WTC11 (cell line): ENCODE measurements at regions not wholly inside any gene's neighbourhood (a gene's known extent, or its start where the extent isn't known, plus 50 kb on each side); places are given as distances from the start of the nearest gene placed in this dataset.

Experiments used
- ATAC-seq: fragments of 200-7000 bp; cut with Tn5 transposase; 2 replicates; pipeline ENCODE4 v1.10.0; 2021; ENCODE audit warnings: mild to moderate bottlenecking, moderate library complexity
- CTCF ChIA-PET: fragments of 300-600 bp; sonication (Branson Sonifier 250); formaldehyde crosslinking; loops from one replicate; lab custom pipeline; 2021; ENCODE audit warnings: antibody characterized with exemption; lab: Charles Lee
- POLR2A ChIA-PET: fragments of 350-600 bp; sonication (Branson Sonifier 250); formaldehyde crosslinking; loops from one replicate; lab custom pipeline; 2021; ENCODE audit warnings: antibody characterized with exemption; lab: Charles Lee
- DNase-seq: peaks from one replicate; pipeline ENCODE4 v3.0.0; 2021; ENCODE audit warnings: low spot score
- H3K27ac Mint-ChIP-seq: 2 replicates; pipeline ENCODE4 v1.8.0; 2021; ENCODE audit warnings: mixed read lengths
- H3K27me3 Mint-ChIP-seq: 2 replicates; pipeline ENCODE4 v1.8.0; 2021; ENCODE audit warnings: low read depth, mild to moderate bottlenecking, moderate library complexity, mixed read lengths
- H3K36me3 Mint-ChIP-seq: 2 replicates; pipeline ENCODE4 v1.8.0; 2021; ENCODE audit warnings: mixed read lengths
- H3K4me1 Mint-ChIP-seq: 2 replicates; pipeline ENCODE4 v1.8.0; 2022; ENCODE audit warnings: mixed read lengths
- H3K4me3 Mint-ChIP-seq: 2 replicates; pipeline ENCODE4 v1.8.0; 2021; ENCODE audit warnings: mild to moderate bottlenecking, moderate library complexity, mixed read lengths
- H3K9me3 Mint-ChIP-seq: 2 replicates; pipeline ENCODE4 v1.8.0; 2021; ENCODE audit warnings: mixed read lengths
- CREB1 ChIP-seq: sonication (generic); formaldehyde crosslinking; IDR thresholded peaks from 2 replicates; pipeline ENCODE4 v1.8.0; 2023; ENCODE audit warnings: mild to moderate bottlenecking, missing genetic modification reagents
- CREM ChIP-seq: sonication (generic); formaldehyde crosslinking; IDR thresholded peaks from 2 replicates; pipeline ENCODE4 v1.8.1; 2022; ENCODE audit warnings: mild to moderate bottlenecking, missing genetic modification reagents, moderate library complexity
- EMX1 ChIP-seq: fragments of 250-450 bp; sonication (Bioruptor Pico); IDR thresholded peaks from 2 replicates; pipeline ENCODE4 v1.8.0; 2021; ENCODE audit warnings: mild to moderate bottlenecking
- FOXP1 ChIP-seq: sonication (generic); formaldehyde crosslinking; IDR thresholded peaks from 2 replicates; pipeline ENCODE4 v1.8.0; 2022; ENCODE audit warnings: missing genetic modification reagents, mild to moderate bottlenecking, moderate library complexity, borderline replicate concordance
- SMAD3 ChIP-seq: sonication (generic); formaldehyde crosslinking; IDR thresholded peaks from 2 replicates; pipeline ENCODE4 v1.8.0; 2022; ENCODE audit warnings: missing genetic modification reagents, mild to moderate bottlenecking, borderline replicate concordance
- SP1 ChIP-seq: sonication (generic); formaldehyde crosslinking; conservative IDR thresholded peaks from 2 replicates; pipeline ENCODE4 v1.8.1; 2022; ENCODE audit warnings: missing genetic modification reagents
- ZBTB21 ChIP-seq: sonication (generic); formaldehyde crosslinking; IDR thresholded peaks from 2 replicates; pipeline ENCODE4 v1.8.1; 2023; ENCODE audit warnings: mild to moderate bottlenecking, missing genetic modification reagents, borderline replicate concordance
- ZNF121 ChIP-seq: sonication (generic); formaldehyde crosslinking; IDR thresholded peaks from 2 replicates; pipeline ENCODE4 v1.8.0; 2023; ENCODE audit warnings: missing genetic modification reagents
- ZNF232 ChIP-seq: sonication (generic); formaldehyde crosslinking; IDR thresholded peaks from 2 replicates; pipeline ENCODE4 v1.8.0; 2022; ENCODE audit warnings: mild to moderate bottlenecking, missing genetic modification reagents
- TF ChIP-seq, protein P1 (sequence below): sonication (generic); formaldehyde crosslinking; IDR thresholded peaks from 2 replicates; pipeline ENCODE4 v1.8.1; 2023; ENCODE audit warnings: mild to moderate bottlenecking, missing genetic modification reagents
- TF ChIP-seq, protein P2 (sequence below): fragments of 200-600 bp; IDR thresholded peaks from 2 replicates; pipeline ENCODE4 v1.8.0; 2022; ENCODE audit warnings: antibody characterized with exemption

DNA sequence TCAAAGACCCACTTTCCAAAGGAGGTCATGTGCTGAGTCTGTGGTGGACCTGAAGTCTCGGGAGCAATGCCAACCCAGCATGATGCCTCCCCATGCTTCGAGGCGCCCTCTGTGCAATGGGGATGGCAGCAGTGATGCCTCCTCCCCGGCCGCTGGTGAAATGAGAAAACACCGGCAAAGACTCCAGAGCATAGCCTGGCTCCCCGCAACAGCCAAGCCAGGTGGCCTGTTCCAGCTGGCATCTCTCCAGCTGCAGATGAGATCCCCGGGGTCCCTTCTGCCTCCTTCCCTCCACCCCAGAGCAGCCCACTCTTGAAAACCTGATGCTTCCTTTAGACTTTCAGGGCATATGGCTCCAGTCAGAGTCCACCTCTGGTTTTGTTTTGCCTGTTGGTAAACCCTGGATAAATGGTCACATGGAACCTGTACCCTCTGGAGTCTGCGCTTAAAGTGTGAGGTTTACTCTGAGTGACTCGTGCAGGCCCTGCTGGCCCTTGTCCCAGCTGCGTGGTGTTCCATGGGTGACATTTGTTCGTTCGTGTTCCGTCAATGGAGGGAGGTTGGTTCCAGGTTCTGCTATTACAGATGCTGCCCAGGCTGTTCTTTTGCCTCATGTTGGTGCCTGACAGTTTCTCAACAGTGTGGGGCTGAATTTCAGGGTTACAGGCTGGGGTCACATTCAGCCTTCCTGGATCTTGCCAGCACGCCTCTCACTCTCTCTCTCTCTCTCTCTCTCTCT is 181.8 kb upstream of the CIBAR2 start:
- no peaks in the 10 kb centered on the region for H3K9me3 Mint-ChIP-seq
- no peak for ATAC-seq
- no peak overlapping the region for H3K27ac Mint-ChIP-seq
- DNase-seq, result no peak
- ChIA-PET CTCF (interaction anchor here (0.6 to 1.5 kb wide), 3 partner anchors 10 to 179 kb away, joined by 3 to 5 read pairs (median 4); no protein-coding TSS in a partner anchor), POLR2A (no interaction called here)
- H3K36me3 Mint-ChIP-seq, result no peaks in the 10 kb centered on the region
- H3K4me1 Mint-ChIP-seq, result no peaks in the 10 kb centered on the region
- no peaks in the 10 kb centered on the region for H3K27me3 Mint-ChIP-seq
- H3K4me3 Mint-ChIP-seq, result no peak overlapping the region
- TF ChIP-seq ZNF232 (no peak), CREM (no peak), ZBTB21 (CRISPR knock-in tag) (no peak), EMX1 (CRISPR knock-in tag) (no peak), ZNF121 (CRISPR knock-in tag) (no peak)
- TF ChIP-seq, protein P1, sequence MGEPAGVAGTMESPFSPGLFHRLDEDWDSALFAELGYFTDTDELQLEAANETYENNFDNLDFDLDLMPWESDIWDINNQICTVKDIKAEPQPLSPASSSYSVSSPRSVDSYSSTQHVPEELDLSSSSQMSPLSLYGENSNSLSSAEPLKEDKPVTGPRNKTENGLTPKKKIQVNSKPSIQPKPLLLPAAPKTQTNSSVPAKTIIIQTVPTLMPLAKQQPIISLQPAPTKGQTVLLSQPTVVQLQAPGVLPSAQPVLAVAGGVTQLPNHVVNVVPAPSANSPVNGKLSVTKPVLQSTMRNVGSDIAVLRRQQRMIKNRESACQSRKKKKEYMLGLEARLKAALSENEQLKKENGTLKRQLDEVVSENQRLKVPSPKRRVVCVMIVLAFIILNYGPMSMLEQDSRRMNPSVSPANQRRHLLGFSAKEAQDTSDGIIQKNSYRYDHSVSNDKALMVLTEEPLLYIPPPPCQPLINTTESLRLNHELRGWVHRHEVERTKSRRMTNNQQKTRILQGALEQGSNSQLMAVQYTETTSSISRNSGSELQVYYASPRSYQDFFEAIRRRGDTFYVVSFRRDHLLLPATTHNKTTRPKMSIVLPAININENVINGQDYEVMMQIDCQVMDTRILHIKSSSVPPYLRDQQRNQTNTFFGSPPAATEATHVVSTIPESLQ (CRISPR knock-in tag), result no peak

DNA sequence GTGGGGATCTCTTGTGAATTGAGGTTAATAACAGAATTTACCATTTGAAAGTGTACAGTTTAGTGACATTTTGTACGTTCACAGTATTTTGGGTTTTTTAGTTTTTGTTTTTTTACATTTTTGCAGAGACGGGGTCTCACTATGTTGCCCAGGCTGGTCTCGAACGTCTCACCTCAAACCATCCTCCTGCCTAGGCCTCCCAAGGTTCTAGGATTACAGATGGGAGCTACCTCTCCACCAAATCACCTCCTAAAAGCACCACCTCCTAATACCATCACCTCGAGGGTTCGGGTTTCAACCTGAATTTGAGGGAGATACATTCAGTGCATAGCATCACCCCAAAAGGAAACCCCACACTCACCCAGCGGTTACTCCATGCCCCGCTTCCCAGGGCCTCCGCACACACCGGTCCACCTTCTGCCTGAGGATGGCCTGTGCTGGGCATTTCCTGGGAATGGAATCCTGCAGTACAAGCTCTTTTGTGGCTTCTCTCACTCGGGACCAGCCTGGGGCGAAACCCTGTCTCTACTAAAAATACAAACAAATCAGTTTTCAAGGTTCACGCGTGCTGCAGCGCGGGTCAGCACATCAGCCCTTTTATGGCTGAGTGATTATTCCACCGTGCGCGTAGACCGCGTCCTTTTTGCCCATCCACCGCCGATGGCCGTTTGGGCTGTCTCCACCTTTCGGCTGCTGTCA is 182.7 kb upstream of the CIBAR2 start:
- CTCF ChIA-PET, result interaction anchor here (0.9 to 1.6 kb wide), 3 partner anchors 9 to 135 kb away, joined by 3 to 4 read pairs (median 4); no protein-coding TSS in a partner anchor
- Mint-ChIP-seq H3K27me3 (no peaks in the 10 kb centered on the region), H3K4me1 (no peaks in the 10 kb centered on the region), H3K36me3 (no peaks in the 10 kb centered on the region), H3K27ac (no peak overlapping the region; the same call in none of the 2 replicates), H3K4me3 (no peak overlapping the region), H3K9me3 (no peaks in the 10 kb centered on the region)
- POLR2A ChIA-PET, result no interaction called here
- no peak for ATAC-seq
- TF ChIP-seq CREB1 (CRISPR knock-in tag) (no peak), ZNF121 (CRISPR knock-in tag) (peak; percentile 29; the same call in 1 of the 2 replicates)
- DNase-seq, result no peak

DNA sequence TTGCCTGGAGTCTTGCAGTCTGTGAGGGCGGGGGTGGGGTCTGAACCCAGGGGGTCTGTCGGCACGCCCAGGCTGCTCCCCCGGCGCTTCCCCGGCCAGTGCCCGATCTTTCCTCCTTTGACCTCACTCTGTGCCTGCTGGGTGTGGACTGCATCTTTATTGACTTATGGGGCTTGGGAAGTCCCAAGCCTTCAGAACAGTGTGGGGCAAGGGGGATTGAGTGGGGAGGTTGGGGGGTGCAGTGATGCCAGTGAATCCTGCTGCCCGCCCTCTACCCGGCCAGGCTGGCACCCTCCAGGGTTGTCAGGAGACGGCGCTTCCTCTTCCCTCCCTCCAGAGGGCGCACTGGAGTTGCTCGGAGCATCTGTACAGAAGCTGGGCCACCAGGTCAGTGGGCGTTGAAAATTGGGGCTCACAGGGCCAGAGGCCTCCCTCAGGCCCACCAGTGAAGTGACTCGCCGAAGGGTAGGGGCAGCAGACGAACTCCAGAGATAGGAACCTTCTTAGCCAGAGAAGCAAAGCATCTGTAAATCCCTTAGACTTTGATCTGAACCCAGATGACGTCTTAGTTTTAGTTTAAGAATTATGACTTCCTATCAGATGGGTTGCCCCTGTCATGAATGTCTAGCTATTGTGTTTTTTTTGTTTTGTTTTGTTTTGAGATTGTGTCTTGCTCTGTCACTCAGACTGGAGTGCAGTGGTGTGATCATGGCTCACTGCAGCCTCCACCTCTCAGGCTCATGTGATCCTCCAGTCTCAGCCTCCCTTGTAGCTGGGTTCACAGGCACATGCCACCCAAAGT is 184.8 kb upstream of the CIBAR2 start:
- Mint-ChIP-seq H3K27ac (no peak overlapping the region), H3K36me3 (no peaks in the 10 kb centered on the region), H3K4me1 (peaks cover 17% of the 10 kb centered on the region), H3K27me3 (no peaks in the 10 kb centered on the region), H3K9me3 (no peaks in the 10 kb centered on the region), H3K4me3 (no peak overlapping the region)
- ATAC-seq (peak; percentile 93), DNase-seq (peak; percentile 78)
- POLR2A ChIA-PET, result no interaction called here
- CTCF ChIA-PET, result interaction anchor here (0.6 to 3.4 kb wide), 51 partner anchors 9 to 563 kb away, joined by 3 to 21 read pairs (median 4); no protein-coding TSS in a partner anchor
- TF ChIP-seq, protein P2, sequence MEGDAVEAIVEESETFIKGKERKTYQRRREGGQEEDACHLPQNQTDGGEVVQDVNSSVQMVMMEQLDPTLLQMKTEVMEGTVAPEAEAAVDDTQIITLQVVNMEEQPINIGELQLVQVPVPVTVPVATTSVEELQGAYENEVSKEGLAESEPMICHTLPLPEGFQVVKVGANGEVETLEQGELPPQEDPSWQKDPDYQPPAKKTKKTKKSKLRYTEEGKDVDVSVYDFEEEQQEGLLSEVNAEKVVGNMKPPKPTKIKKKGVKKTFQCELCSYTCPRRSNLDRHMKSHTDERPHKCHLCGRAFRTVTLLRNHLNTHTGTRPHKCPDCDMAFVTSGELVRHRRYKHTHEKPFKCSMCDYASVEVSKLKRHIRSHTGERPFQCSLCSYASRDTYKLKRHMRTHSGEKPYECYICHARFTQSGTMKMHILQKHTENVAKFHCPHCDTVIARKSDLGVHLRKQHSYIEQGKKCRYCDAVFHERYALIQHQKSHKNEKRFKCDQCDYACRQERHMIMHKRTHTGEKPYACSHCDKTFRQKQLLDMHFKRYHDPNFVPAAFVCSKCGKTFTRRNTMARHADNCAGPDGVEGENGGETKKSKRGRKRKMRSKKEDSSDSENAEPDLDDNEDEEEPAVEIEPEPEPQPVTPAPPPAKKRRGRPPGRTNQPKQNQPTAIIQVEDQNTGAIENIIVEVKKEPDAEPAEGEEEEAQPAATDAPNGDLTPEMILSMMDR, result peak; percentile 71
- TF ChIP-seq SP1, result no peak
- 0 out of 2 replicates have a peak, but pooled peaks have one; percentile 21 for TF ChIP-seq FOXP1 (CRISPR knock-in tag)

DNA sequence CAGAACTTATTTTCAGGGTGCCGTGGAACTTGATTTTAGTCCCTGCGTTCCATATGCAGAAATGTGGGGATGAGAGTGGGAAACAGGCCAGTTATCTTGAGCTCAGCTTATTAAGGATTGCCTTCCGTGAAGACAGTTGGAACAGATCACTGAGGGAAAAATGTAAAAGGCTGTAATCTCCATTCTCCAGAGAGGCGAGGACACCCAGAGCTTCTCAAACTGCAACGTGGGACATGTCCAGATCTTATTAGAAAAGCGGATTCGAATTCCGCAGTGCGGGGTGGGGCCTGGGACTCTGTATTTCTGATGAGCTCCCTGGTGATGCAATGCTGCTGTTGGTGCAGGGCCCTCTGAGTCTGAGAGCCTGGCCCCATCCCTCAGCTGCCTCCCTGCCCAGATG is 185.6 kb upstream of the CIBAR2 start:
- peaks cover 25% of the 10 kb centered on the region for H3K4me1 Mint-ChIP-seq

More for the DNA sequence above, 185.6 kb upstream of the CIBAR2 start:
- ATAC-seq, result no peak
- ChIA-PET POLR2A (no interaction called here), CTCF (interaction anchor here (0.5 to 3.4 kb wide), 34 partner anchors 11 to 562 kb away, joined by 3 to 21 read pairs (median 4); no protein-coding TSS in a partner anchor)
- no peak for TF ChIP-seq SMAD3 (CRISPR knock-in tag)
- no peak overlapping the region for H3K4me3 Mint-ChIP-seq
- H3K9me3 Mint-ChIP-seq, result no peaks in the 10 kb centered on the region
- DNase-seq, result no peak
- no peaks in the 10 kb centered on the region for H3K36me3 Mint-ChIP-seq
- no peak overlapping the region for H3K27ac Mint-ChIP-seq
- no peaks in the 10 kb centered on the region for H3K27me3 Mint-ChIP-seq
